Endothelial cell of umbilical vein (primary cell): ENCODE measurements at regions not wholly inside any gene's neighbourhood (a gene's known extent, or its start where the extent isn't known, plus 50 kb on each side); places are given as distances from the start of the nearest gene placed in this dataset.

Experiments used
- BruUV-seq: library from RNA; stranded (reverse); fragments of 400-500 nt; replicated peaks from 2 replicates; lab custom pipeline; 2021; lab: Mats Ljungman, UMichigan
- CTCF ChIA-PET: fragments of 300-600, 350-600 bp; sonication (Branson Sonifier 250); formaldehyde crosslinking; loops from one replicate; lab custom pipeline; 2021; ENCODE audit warnings: antibody characterized with exemption, inconsistent platforms; lab: Charles Lee
- POLR2A ChIA-PET: fragments of 300-600, 350-600 bp; sonication (Branson Sonifier 250); formaldehyde crosslinking; loops from one replicate; lab custom pipeline; 2021; ENCODE audit warnings: antibody characterized with exemption, inconsistent platforms; lab: Charles Lee
- DNase-seq: peaks from one replicate; pipeline ENCODE4 v3.0.0-alpha.2; 2011; ENCODE audit warnings: low read depth, low spot score
- FAIRE-seq: peaks from 2 replicates; lab custom pipeline; 2011; peaks lifted over from hg19 to GRCh38; lab: Jason Lieb, UNC
- H2AFZ ChIP-seq: 2 replicates; pipeline ENCODE4 v1.6.0; 2012; ENCODE audit warnings: low read depth, low read length, control low read depth, inconsistent platforms
- H3K27ac ChIP-seq: 2 replicates; pipeline ENCODE4 v1.5.1; 2011; ENCODE audit warnings: low read depth, mild to moderate bottlenecking, control low read depth, low read length, moderate library complexity; ENCODE audit not compliant: insufficient read depth
- H3K27me3 ChIP-seq, 2 experiments: 2 replicates each; pipeline versions ENCODE4 v1.6.0 to v1.6.1; 2011; ENCODE audit warnings: low read length in 2 of 2, mixed read lengths in 1 of 2; ENCODE audit not compliant: control insufficient read depth in 2 of 2, insufficient read depth in 2 of 2
- H3K36me3 ChIP-seq, 2 experiments: 2 replicates in 1 of 2; 3 replicates in 1 of 2; pipeline ENCODE4 v1.5.1; 2011; ENCODE audit warnings: low read length in 2 of 2, mild to moderate bottlenecking in 1 of 2, moderate library complexity in 1 of 2; ENCODE audit not compliant: control insufficient read depth in 2 of 2, insufficient read depth in 2 of 2; ENCODE audit errors: extremely low read depth in 1 of 2
- H3K4me1 ChIP-seq: 3 replicates; pipeline ENCODE4 v1.5.1; 2011; ENCODE audit warnings: mild to moderate bottlenecking, low read length; ENCODE audit not compliant: control insufficient read depth, insufficient read depth; ENCODE audit errors: extremely low read depth
- H3K4me2 ChIP-seq: 2 replicates; pipeline ENCODE4 v1.6.1; 2011; ENCODE audit warnings: low read length, control low read depth, mixed read lengths; ENCODE audit not compliant: insufficient read depth
- H3K4me3 ChIP-seq, 3 experiments: fragments of 200-600 bp in 1 of 3; sonication (generic), shearing (Covaris generic) in 1 of 3; replicated peaks in 1 of 3; 2 replicates each; pipeline ENCODE4 v1.5.1; 2011 to 2016; ENCODE audit warnings: control low read depth in 3 of 3, low read length in 3 of 3, mild to moderate bottlenecking in 2 of 3, inconsistent platforms in 1 of 3, low read depth in 1 of 3, moderate library complexity in 1 of 3; ENCODE audit not compliant: insufficient read depth in 1 of 3
- H3K79me2 ChIP-seq: 2 replicates; pipeline ENCODE4 v1.6.0; 2012; ENCODE audit warnings: low read length, inconsistent platforms; ENCODE audit not compliant: control insufficient read depth, insufficient read depth
- H3K9ac ChIP-seq: replicated peaks from 2 replicates; pipeline ENCODE3; 2011; ENCODE audit warnings: low read length, control low read depth; ENCODE audit not compliant: insufficient read depth; ENCODE audit errors: extremely low read depth
- H3K9me1 ChIP-seq: replicated peaks from 3 replicates; pipeline ENCODE4 v1.6.0; 2011; ENCODE audit warnings: mild to moderate bottlenecking, low read length; ENCODE audit not compliant: control insufficient read depth, insufficient read depth; ENCODE audit errors: extremely low read depth
- H3K9me3 ChIP-seq: replicated peaks from 2 replicates; pipeline ENCODE4 v1.5.1; 2012; ENCODE audit warnings: low read length, inconsistent platforms; ENCODE audit not compliant: control insufficient read depth, insufficient read depth
- H4K20me1 ChIP-seq: replicated peaks from 2 replicates; pipeline ENCODE3; 2011; ENCODE audit warnings: mild to moderate bottlenecking, low read length; ENCODE audit not compliant: control insufficient read depth, insufficient read depth; ENCODE audit errors: extremely low read depth
- CTCF ChIP-seq, 2 donors: IDR thresholded peaks; 1 replicate in 1 of 2; 2 replicates in 1 of 2; pipeline ENCODE4 v1.5.1; 2011; ENCODE audit warnings: low read length in 2 of 2, mild to moderate bottlenecking in 2 of 2, moderate library complexity in 2 of 2, control low read depth in 1 of 2, inconsistent platforms in 1 of 2, low read depth in 1 of 2; ENCODE audit not compliant: insufficient read depth in 1 of 2; ENCODE audit errors: extremely low read depth in 1 of 2
- EZH2 ChIP-seq: IDR thresholded peaks from 2 replicates; pipeline ENCODE4 v1.6.1; 2012; ENCODE audit warnings: borderline replicate concordance, low read depth, mild to moderate bottlenecking, moderate library complexity, low read length, inconsistent platforms; ENCODE audit not compliant: severe bottlenecking
- FOS ChIP-seq: IDR thresholded peaks from 2 replicates; pipeline ENCODE4 v1.6.1; 2011; ENCODE audit warnings: mild to moderate bottlenecking, low read length, moderate library complexity, borderline replicate concordance; ENCODE audit not compliant: insufficient read depth
- GATA2 ChIP-seq: IDR thresholded peaks from 2 replicates; pipeline ENCODE4 v1.7.0; 2011; ENCODE audit warnings: low read depth, mild to moderate bottlenecking, moderate library complexity, mixed read lengths, low read length; ENCODE audit not compliant: insufficient read length, insufficient read depth
- JUN ChIP-seq: IDR thresholded peaks from 2 replicates; pipeline ENCODE4 v1.6.1; 2011; ENCODE audit warnings: borderline replicate concordance, low read depth; ENCODE audit not compliant: insufficient read length, insufficient read depth
- MAX ChIP-seq: IDR thresholded peaks from 2 replicates; pipeline ENCODE4 v1.6.1; 2011; ENCODE audit not compliant: insufficient read depth, insufficient read length
- MYC ChIP-seq: IDR thresholded peaks from one replicate; pipeline ENCODE4 v1.6.1; 2011; ENCODE audit warnings: mild to moderate bottlenecking, low read depth, low read length
- POLR2A ChIP-seq: IDR thresholded peaks from 2 replicates; pipeline ENCODE4 v1.6.1; 2012; ENCODE audit warnings: low read depth, mild to moderate bottlenecking, control low read depth, low read length
- POLR2AphosphoS5 ChIP-seq: IDR thresholded peaks from 2 replicates; pipeline ENCODE4 v1.6.1; 2012; ENCODE audit warnings: low read depth, mild to moderate bottlenecking, control low read depth, low read length, moderate library complexity; ENCODE audit not compliant: insufficient read depth
- dilution Hi-C: fragments of 300-500 bp; cut with MboI; formaldehyde crosslinking; loops from one replicate; pipeline ENCODE4 v1.15.0; 2019; ENCODE audit warnings: low sequenced_read_pairs; ENCODE audit not compliant: extremely low pct_ligation_motif_present
- intact Hi-C: fragments of 100-400 bp; cut with micrococcal nuclease; formaldehyde crosslinking; loops from one replicate; pipeline ENCODE4 v1.10.0; 2022

DNA sequence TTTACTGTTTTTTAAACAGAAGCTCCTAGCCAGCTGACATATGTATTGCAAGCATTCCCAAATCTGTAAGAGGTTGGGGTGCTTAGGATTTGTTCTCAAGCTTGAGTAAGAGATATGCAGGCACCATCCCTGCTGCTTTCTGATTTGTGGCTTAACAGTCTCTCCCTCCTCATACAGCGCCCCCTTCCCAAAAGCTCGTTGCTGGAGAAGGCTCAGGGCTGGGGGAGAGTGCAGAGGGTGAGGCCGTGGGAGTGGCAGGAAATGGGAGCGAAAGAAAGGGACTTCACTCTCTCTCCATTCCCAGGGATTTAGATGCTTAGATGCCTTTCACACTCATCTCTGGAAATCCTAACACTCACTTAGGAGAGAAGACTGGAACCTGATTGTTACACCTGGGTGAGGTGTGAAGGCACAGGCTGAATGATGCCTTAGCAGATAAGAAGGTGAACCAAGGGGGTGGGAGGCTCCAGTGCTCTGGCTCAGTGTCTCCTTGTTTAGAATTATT, 172.0 kb downstream of the C12orf75 start:
- Histone ChIP-seq H3K79me2 (peaks cover 87% of the 10 kb centered on the region), H3K4me2 (no peak overlapping the region), H2AFZ (no peak overlapping the region), H3K27me3 (no peaks in the 10 kb centered on the region), H4K20me1 (no peaks in the 10 kb centered on the region), H3K9me1 (no peaks in the 10 kb centered on the region), H3K9me3 (no peaks in the 10 kb centered on the region), H3K4me1 (peaks cover 13% of the 10 kb centered on the region), H3K27ac (no peak overlapping the region), H3K9ac (no peak overlapping the region), H3K36me3 (peaks cover 4% of the 10 kb centered on the region in 2 experiments), H3K4me3 (no peak overlapping the region)
- POLR2A ChIA-PET, result interaction anchor here (2.2 kb wide), 1 partner anchor 17 kb away, joined by 6 read pairs; no protein-coding TSS in a partner anchor
- BruUV-seq, result no TSS peak
- FAIRE-seq (no peak), DNase-seq (no peak)
- CTCF ChIA-PET, result no interaction called here
- intact Hi-C loops (no loop called here), dilution Hi-C loops (no loop called here)
- TF ChIP-seq POLR2AphosphoS5, result no peak
- TF ChIP-seq CTCF (IDR thresholded peaks at IDR 0.05; ENCODE audit: extremely low read depth in 1 of 2, insufficient read depth in 1 of 2, low read depth in 1 of 2, low read length in 2 of 2), result no peak
- no peak for TF ChIP-seq POLR2A
- TF ChIP-seq FOS, result no peak
- TF ChIP-seq JUN, result no peak

GRCh38 chr12:105503619-105504018, 173.1 kb downstream of the C12orf75 start:
- no peak for FAIRE-seq
- intact Hi-C loops, result no loop called here
- POLR2A ChIA-PET, result no interaction called here

More at GRCh38 chr12:105503619-105504018, 173.1 kb downstream of the C12orf75 start:
- H2AFZ ChIP-seq, result no peak overlapping the region
- H3K4me3 ChIP-seq, result no peak overlapping the region
- DNase-seq, result no peak
- H3K9me3 ChIP-seq, result no peaks in the 10 kb centered on the region
- peaks cover 2 to 10% of the 10 kb centered on the region in 2 experiments for H3K36me3 ChIP-seq
- dilution Hi-C loops, result no loop called here
- H3K27me3 ChIP-seq, result no peaks in the 10 kb centered on the region
- H3K79me2 ChIP-seq, result peaks cover 80% of the 10 kb centered on the region
- no TSS peak for BruUV-seq
- no peak overlapping the region for H3K9ac ChIP-seq
- no peaks in the 10 kb centered on the region for H4K20me1 ChIP-seq
- no peak for TF ChIP-seq MYC
- TF ChIP-seq FOS, result no peak
- TF ChIP-seq GATA2, result no peak
- TF ChIP-seq MAX, result no peak
- TF ChIP-seq CTCF (IDR thresholded peaks at IDR 0.05; ENCODE audit: extremely low read depth in 1 of 2, insufficient read depth in 1 of 2, low read depth in 1 of 2, low read length in 2 of 2), result no peak
- TF ChIP-seq JUN, result no peak
- no peak for TF ChIP-seq EZH2
- TF ChIP-seq POLR2AphosphoS5, result no peak
- no peak for TF ChIP-seq POLR2A
- H3K27ac ChIP-seq, result no peak overlapping the region
- no peak overlapping the region for H3K4me2 ChIP-seq
- H3K9me1 ChIP-seq, result no peaks in the 10 kb centered on the region
- H3K4me1 ChIP-seq, result peaks cover 14% of the 10 kb centered on the region
- CTCF ChIA-PET, result interaction anchor here (0.8 to 1.1 kb wide), 2 partner anchors 12 to 83 kb away, joined by 3 to 7 read pairs; no protein-coding TSS in a partner anchor
